K562 (cell line): ENCODE measurements at regions not wholly inside any gene's neighbourhood (a gene's known extent, or its start where the extent isn't known, plus 50 kb on each side); places are given as distances from the start of the nearest gene placed in this dataset.

ENCODE experiments used
- ATAC-seq: fragments of 200-7000 bp; cut with Tn5 transposase; 3 replicates; pipeline ENCODE4 v1.9.1; 2020; ENCODE audit warnings: moderate library complexity
- BruUV-seq: library from RNA; stranded (reverse); fragments of 400-500 nt; replicated peaks from 2 replicates; lab custom pipeline; 2021; lab: Mats Ljungman, UMichigan
- CTCF ChIA-PET: fragments of 300-600 bp; formaldehyde crosslinking; extraction: SDS; loops from one replicate; lab custom pipeline; 2021; ENCODE audit warnings: low intra/inter-chr PET ratio; lab: Yijun Ruan, JAX
- POLR2A ChIA-PET: fragments of 300-600, 350-650 bp; sonication (Branson Sonifier 250); formaldehyde crosslinking; extraction: SDS; loops from one replicate; lab custom pipeline; 2021; ENCODE audit warnings: antibody characterized with exemption, inconsistent platforms; lab: Yijun Ruan, JAX
- DNase-seq, 4 experiments: peaks; one replicate each; pipeline versions ENCODE4 v3.0.0 to v3.0.0-alpha.2; 2011 to 2018; ENCODE audit warnings: low spot score in 3 of 4, mixed read lengths in 3 of 4; ENCODE audit errors: extremely low read depth in 1 of 4
- FAIRE-seq: peaks from 2 replicates; lab custom pipeline; 2011; peaks lifted over from hg19 to GRCh38; lab: Jason Lieb, UNC
- H2AFZ ChIP-seq: 2 replicates; pipeline ENCODE4 v1.6.0; 2011; ENCODE audit warnings: low read depth, low read length, control low read depth, inconsistent platforms
- H3K27ac ChIP-seq: fragments of 200-600 bp; 3 replicates; pipeline ENCODE4 v1.8.0; 2011; ENCODE audit warnings: low read depth, mild to moderate bottlenecking, control low read depth, inconsistent platforms, low read length, moderate library complexity, mixed read lengths; ENCODE audit errors: extremely low read depth
- H3K27me3 ChIP-seq, 2 experiments: fragments of 300-600 bp in 1 of 2; 2 replicates in 1 of 2; 3 replicates in 1 of 2; pipeline versions ENCODE4 v1.6.0 to v1.8.0; 2011; ENCODE audit warnings: inconsistent platforms in 2 of 2, low read length in 2 of 2, mild to moderate bottlenecking in 1 of 2, mixed read lengths in 1 of 2, moderate library complexity in 1 of 2; ENCODE audit not compliant: control insufficient read depth in 2 of 2, insufficient read depth in 2 of 2
- H3K36me3 ChIP-seq: fragments of 300-600 bp; 3 replicates; pipeline ENCODE4 v1.8.0; 2011; ENCODE audit warnings: mild to moderate bottlenecking, low read length, inconsistent platforms; ENCODE audit not compliant: control insufficient read depth, insufficient read depth
- H3K4me1 ChIP-seq, 2 experiments: fragments of 200-600 bp in 1 of 2; replicated peaks in 1 of 2; 2 replicates in 1 of 2; 3 replicates in 1 of 2; pipeline versions ENCODE4 v1.5.1 to v1.8.0; 2011; ENCODE audit warnings: inconsistent platforms in 2 of 2, low read length in 2 of 2, mild to moderate bottlenecking in 1 of 2, mixed read lengths in 1 of 2, moderate library complexity in 1 of 2; ENCODE audit not compliant: control insufficient read depth in 2 of 2, insufficient read depth in 2 of 2
- H3K4me2 ChIP-seq: 2 replicates; pipeline ENCODE4 v1.6.1; 2011; ENCODE audit warnings: low read length, control low read depth, inconsistent platforms, mixed read lengths; ENCODE audit not compliant: insufficient read depth
- H3K4me3 ChIP-seq: fragments of 200-600 bp; sonication (generic), shearing (Covaris generic); 2 replicates; pipeline ENCODE4 v1.5.1; 2016; ENCODE audit warnings: control low read depth, inconsistent platforms
- H3K79me2 ChIP-seq: fragments of 200-600 bp; 3 replicates; pipeline ENCODE4 v1.8.0; 2011; ENCODE audit warnings: low read length, inconsistent platforms; ENCODE audit not compliant: control insufficient read depth, insufficient read depth
- H3K9ac ChIP-seq, 2 experiments: 2 replicates each; pipeline versions ENCODE4 v1.6.0 to v1.6.1; 2011; ENCODE audit warnings: low read depth in 2 of 2, low read length in 2 of 2, control low read depth in 1 of 2, inconsistent platforms in 1 of 2, mild to moderate bottlenecking in 1 of 2, mixed read lengths in 1 of 2; ENCODE audit not compliant: insufficient read depth in 1 of 2
- H3K9me1 ChIP-seq: one replicate; pipeline ENCODE4 v1.6.0; 2011; ENCODE audit warnings: inconsistent platforms, mild to moderate bottlenecking, low read length, moderate library complexity; ENCODE audit not compliant: control insufficient read depth, insufficient read depth
- H3K9me3 ChIP-seq: replicated peaks from 2 replicates; pipeline ENCODE4 v1.5.1; 2011; ENCODE audit warnings: low read depth, low read length, inconsistent platforms; ENCODE audit not compliant: control insufficient read depth, insufficient read depth
- H4K20me1 ChIP-seq: replicated peaks from 2 replicates; pipeline ENCODE4 v1.6.1; 2011; ENCODE audit warnings: low read length, inconsistent platforms, mixed read lengths; ENCODE audit not compliant: control insufficient read depth, insufficient read depth
- CREBBP ChIP-seq: IDR thresholded peaks from one replicate; pipeline ENCODE4 v1.6.1; 2012; ENCODE audit warnings: low read depth, mild to moderate bottlenecking, control low read depth, inconsistent platforms, low read length
- ESRRB ChIP-seq: fragments of 250-450 bp; sonication (Bioruptor Pico); IDR thresholded peaks from 2 replicates; pipeline ENCODE4 v1.5.0; 2020; ENCODE audit warnings: mild to moderate bottlenecking, moderate library complexity, borderline replicate concordance
- HNRNPK ChIP-seq: fragments of 200-400 bp; formaldehyde crosslinking; IDR thresholded peaks from one replicate; pipeline ENCODE4 v1.6.1; 2018; ENCODE audit warnings: mild to moderate bottlenecking, low read depth, low read length; ENCODE audit not compliant: poor library complexity, severe bottlenecking
- MCM5 ChIP-seq: fragments of 450-650 bp; IDR thresholded peaks from 2 replicates; pipeline ENCODE4 v1.6.1; 2016; ENCODE audit warnings: low read depth
- NR4A1 ChIP-seq, 2 experiments: fragments of 250-450 bp in 1 of 2; fragments of 450-650 bp in 1 of 2; sonication (Bioruptor Pico) in 1 of 2; IDR thresholded peaks; 2 replicates each; pipeline versions ENCODE4 v1.4.0 to v1.6.1; 2016 to 2020; ENCODE audit warnings: mild to moderate bottlenecking in 2 of 2, missing compliant biosample characterization in 1 of 2, missing genetic modification characterization in 1 of 2, moderate library complexity in 1 of 2
- RBBP5 ChIP-seq: fragments of 200-600 bp; sonication (generic); IDR thresholded peaks from 2 replicates; pipeline ENCODE4 v1.6.1; 2012; ENCODE audit warnings: borderline replicate concordance, mild to moderate bottlenecking, low read length, control low read depth, inconsistent platforms; ENCODE audit not compliant: insufficient read depth, poor library complexity, severe bottlenecking
- RBM25 ChIP-seq: fragments of 200-400 bp; formaldehyde crosslinking; IDR thresholded peaks from 2 replicates; pipeline ENCODE4 v1.6.1; 2018; ENCODE audit warnings: low read length, low read depth, moderate library complexity; ENCODE audit not compliant: severe bottlenecking
- SP1 ChIP-seq: sonication (generic); formaldehyde crosslinking; IDR thresholded peaks from 2 replicates; pipeline ENCODE4 v1.8.1; 2022; ENCODE audit warnings: mild to moderate bottlenecking, missing genetic modification reagents
- ZKSCAN8 ChIP-seq: fragments of 200-800 bp; sonication (Bioruptor generic); IDR thresholded peaks from 2 replicates; pipeline ENCODE4 v1.6.1; 2016; ENCODE audit warnings: missing genetic modification characterization, missing compliant biosample characterization
- ZNF146 ChIP-seq: IDR thresholded peaks from one replicate; pipeline ENCODE4 v1.6.1; 2018; ENCODE audit warnings: missing compliant biosample characterization; ENCODE audit not compliant: unreplicated experiment
- ZNF384 ChIP-seq: IDR thresholded peaks from 2 replicates; pipeline ENCODE4 v1.6.1; 2012; ENCODE audit warnings: low read depth, low read length, improper control_type of control experiment
- ZNF444 ChIP-seq: fragments of 250-450 bp; sonication (Bioruptor Pico); IDR thresholded peaks from 2 replicates; pipeline ENCODE4 v1.4.0; 2020; ENCODE audit warnings: mild to moderate bottlenecking, moderate library complexity
- ZNF445 ChIP-seq: fragments of 250-450 bp; sonication (Bioruptor Pico); IDR thresholded peaks from 2 replicates; pipeline ENCODE4 v1.4.0; 2020; ENCODE audit warnings: low read depth, mild to moderate bottlenecking, moderate library complexity
- ZNF551 ChIP-seq: fragments of 250-450 bp; sonication (Bioruptor Pico); IDR thresholded peaks from 2 replicates; pipeline ENCODE4 v1.5.0; 2021; ENCODE audit warnings: mild to moderate bottlenecking, moderate library complexity
- WGBS: fragments of 100-300 bp; shearing (Covaris generic); methylation state at CpG from one replicate; pipeline ENCODE4 v1.1.6; 2016; ENCODE audit warnings: low coverage, mixed read lengths; ENCODE audit not compliant: insufficient coverage; ENCODE audit errors: missing lambda C conversion rate; 5-methylcytosine and 5-hydroxymethylcytosine counted together
- in situ Hi-C: fragments of 300-500 bp; cut with MboI; formaldehyde crosslinking; loops from 4 replicates; pipeline ENCODE4 v1.15.0; 2018; ENCODE audit warnings: inconsistent platforms, mixed read lengths
- intact Hi-C: fragments of 100-400 bp; cut with micrococcal nuclease; formaldehyde crosslinking; loops from 2 replicates; pipeline ENCODE4 v1.14.2; 2022
- TF ChIP-seq, protein P1 (sequence below): sonication (generic); formaldehyde crosslinking; IDR thresholded peaks from 2 replicates; pipeline ENCODE4 v1.8.0; 2022; ENCODE audit warnings: mild to moderate bottlenecking, missing genetic modification reagents

DNA sequence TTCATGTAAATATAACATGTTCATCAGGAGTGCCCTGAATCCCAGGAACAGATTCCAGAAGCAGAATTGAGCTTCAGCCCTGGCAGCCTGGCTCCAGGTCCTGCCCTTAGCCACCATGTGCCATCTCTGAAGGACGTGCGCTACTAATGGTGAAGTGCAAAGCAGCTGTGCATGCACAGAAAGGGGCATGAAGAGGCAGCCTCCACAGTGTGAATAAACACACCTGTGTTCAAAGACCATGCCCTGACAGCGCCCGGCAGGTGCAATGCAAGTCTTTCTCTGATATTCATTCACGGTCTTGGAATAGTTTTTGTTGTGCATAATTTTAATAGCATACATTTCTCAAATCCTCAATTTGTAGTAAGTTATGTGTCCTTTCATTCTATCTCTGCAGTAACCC is 250.4 kb upstream of the TCERG1L start:
- Histone ChIP-seq H3K9me3 (no peaks in the 10 kb centered on the region), H2AFZ (no peak overlapping the region), H3K4me2 (no peak overlapping the region), H3K4me1 (no peaks in the 10 kb centered on the region), H3K4me3 (no peak overlapping the region), H3K79me2 (no peaks in the 10 kb centered on the region), H3K27me3 (peaks cover 0 to 17% of the 10 kb centered on the region in 2 experiments; a peak in 2 of 5 replicates), H3K9me1 (no peaks in the 10 kb centered on the region), H3K9ac (no peak overlapping the region), H3K27ac (no peak overlapping the region), H3K36me3 (no peaks in the 10 kb centered on the region), H4K20me1 (no peaks in the 10 kb centered on the region)
- CTCF ChIA-PET, result no interaction called here
- no peak for ATAC-seq
- BruUV-seq, result no TSS peak
- POLR2A ChIA-PET, result no interaction called here
- intact Hi-C loops (no loop called here), in situ Hi-C loops (no loop called here)
- no peak for DNase-seq
- no peak for TF ChIP-seq ZNF551 (CRISPR knock-in tag)
- TF ChIP-seq MCM5, result no peak
- no peak for TF ChIP-seq ZNF445
- no peak for TF ChIP-seq ZNF384
- no peak for TF ChIP-seq ZNF444 (CRISPR knock-in tag)
- TF ChIP-seq ZKSCAN8 (CRISPR knock-in tag), result no peak
- TF ChIP-seq RBM25, result no peak
- WGBS, result 2% methylated on average over 5 of the region's 5 CpGs
- FAIRE-seq, result no peak

DNA sequence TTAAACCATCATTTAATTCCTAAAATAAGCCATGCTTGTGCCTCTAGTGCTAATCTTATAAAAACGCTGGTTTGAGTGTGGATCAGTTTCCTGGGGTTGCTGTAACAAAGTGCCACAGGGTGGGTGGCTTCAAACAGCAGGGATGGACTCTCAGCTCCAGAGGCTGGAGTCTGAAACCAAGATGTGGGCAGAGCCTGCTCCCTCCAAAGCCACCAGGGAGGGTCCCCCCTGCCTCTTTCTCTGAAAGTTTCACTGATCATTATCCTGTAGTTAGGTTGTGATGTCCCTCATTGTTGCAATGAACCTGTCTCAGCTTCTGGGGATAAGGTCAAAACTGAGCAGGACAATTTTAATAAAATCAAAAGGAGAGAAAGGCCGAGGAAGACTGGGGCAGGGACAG is 251.9 kb upstream of the TCERG1L start:
- ATAC-seq, result no peak
- no peaks in the 10 kb centered on the region for H3K79me2 ChIP-seq
- no peak overlapping the region for H3K9ac ChIP-seq
- H3K4me3 ChIP-seq, result no peak overlapping the region
- H3K36me3 ChIP-seq, result no peaks in the 10 kb centered on the region
- H4K20me1 ChIP-seq, result no peaks in the 10 kb centered on the region
- BruUV-seq, result no TSS peak
- peaks cover 0 to 17% of the 10 kb centered on the region in 2 experiments; a peak in 2 of 5 replicates for H3K27me3 ChIP-seq
- WGBS, result 0% methylated on average over 2 of the region's 2 CpGs
- no peak for FAIRE-seq
- in situ Hi-C loops (no loop called here), intact Hi-C loops (no loop called here)
- H3K9me3 ChIP-seq, result no peaks in the 10 kb centered on the region
- no peak for DNase-seq
- H3K27ac ChIP-seq, result no peak overlapping the region
- ChIA-PET CTCF (no interaction called here), POLR2A (no interaction called here)
- no peak overlapping the region for H3K4me2 ChIP-seq
- H2AFZ ChIP-seq, result no peak overlapping the region
- H3K4me1 ChIP-seq, result no peaks in the 10 kb centered on the region
- no peaks in the 10 kb centered on the region for H3K9me1 ChIP-seq
- TF ChIP-seq HNRNPK (no peak), SP1 (CRISPR knock-in tag) (no peak), RBBP5 (no peak), CREBBP (no peak), NR4A1 (CRISPR knock-in tag; IDR thresholded peaks at IDR 0.05) (no peak), NR4A1 (tag; IDR thresholded peaks at IDR 0.05) (no peak), ZNF146 (no peak), ESRRB (no peak)
- TF ChIP-seq, protein P1, sequence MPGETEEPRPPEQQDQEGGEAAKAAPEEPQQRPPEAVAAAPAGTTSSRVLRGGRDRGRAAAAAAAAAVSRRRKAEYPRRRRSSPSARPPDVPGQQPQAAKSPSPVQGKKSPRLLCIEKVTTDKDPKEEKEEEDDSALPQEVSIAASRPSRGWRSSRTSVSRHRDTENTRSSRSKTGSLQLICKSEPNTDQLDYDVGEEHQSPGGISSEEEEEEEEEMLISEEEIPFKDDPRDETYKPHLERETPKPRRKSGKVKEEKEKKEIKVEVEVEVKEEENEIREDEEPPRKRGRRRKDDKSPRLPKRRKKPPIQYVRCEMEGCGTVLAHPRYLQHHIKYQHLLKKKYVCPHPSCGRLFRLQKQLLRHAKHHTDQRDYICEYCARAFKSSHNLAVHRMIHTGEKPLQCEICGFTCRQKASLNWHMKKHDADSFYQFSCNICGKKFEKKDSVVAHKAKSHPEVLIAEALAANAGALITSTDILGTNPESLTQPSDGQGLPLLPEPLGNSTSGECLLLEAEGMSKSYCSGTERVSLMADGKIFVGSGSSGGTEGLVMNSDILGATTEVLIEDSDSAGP (CRISPR knock-in tag), result no peak
